ENCODE measurements at regions not wholly inside any gene's neighbourhood (a gene's known extent, or its start where the extent isn't known, plus 50 kb on each side); places are given as distances from the start of the nearest gene placed in this dataset.
A peak's percentile ranks its signal among the peaks of the same experiment; 100 is the strongest.

DNA sequence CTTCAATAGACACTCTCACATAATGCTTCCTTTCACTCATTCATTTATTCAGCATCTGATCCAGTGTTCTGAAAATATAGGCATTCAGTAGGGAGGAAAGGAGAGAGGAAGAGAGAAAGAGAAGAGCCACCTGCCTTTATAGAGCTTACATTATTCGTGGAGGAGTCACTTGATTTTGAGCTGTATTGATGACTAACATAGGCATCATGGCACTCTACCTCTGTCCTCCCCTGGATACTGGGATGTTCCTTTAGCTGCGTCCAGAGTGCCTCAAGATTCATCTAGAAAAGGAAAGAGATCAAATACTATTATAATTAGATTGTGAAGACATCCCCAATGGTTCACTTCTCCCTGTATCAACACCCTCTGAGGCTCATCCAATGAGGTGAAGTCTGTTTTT, 345.1 kb downstream of the SPATA31D1 start:
- TF ChIP-seq BCL11A (tag by site-specific recombination; IDR thresholded peaks at IDR 0.05; ENCODE audit: low read depth) (no peak), PRDM1 (tag by site-specific recombination; IDR thresholded peaks at IDR 0.05) (peak; percentile 38; the same call in 1 of the 2 replicates)
- CTCF ChIA-PET: no interaction called here
- H3K27ac ChIP-seq (ENCODE audit: extremely low read depth, low read depth, low read length): no peak overlapping the region

GRCh38 chr9:82334286-82334685, 345.7 kb downstream of the SPATA31D1 start:
- H3K4me3 ChIP-seq (ENCODE audit: low read depth, low read length): no peak overlapping the region
- TF ChIP-seq REST (tag by site-specific recombination; IDR thresholded peaks at IDR 0.05) (no peak), ZNF146 (tag by site-specific recombination; IDR thresholded peaks at IDR 0.05) (no peak), ZNF132 (tag by site-specific recombination; IDR thresholded peaks at IDR 0.05; ENCODE audit: borderline replicate concordance) (no peak), ZNF701 (tag by site-specific recombination; IDR thresholded peaks at IDR 0.05) (no peak), OVOL3 (tag by site-specific recombination; IDR thresholded peaks at IDR 0.05) (no peak), KLF8 (tag by site-specific recombination; IDR thresholded peaks at IDR 0.05) (no peak), ZNF335 (tag by site-specific recombination; conservative IDR thresholded peaks at IDR 0.05) (no peak), ZNF585B (tag by site-specific recombination; IDR thresholded peaks at IDR 0.05) (no peak), YY1 (tag by site-specific recombination; IDR thresholded peaks at IDR 0.05) (no peak), ZFP3 (tag by site-specific recombination; IDR thresholded peaks at IDR 0.05; ENCODE audit: low read depth) (no peak), ZBTB7A (tag by site-specific recombination; IDR thresholded peaks at IDR 0.05; ENCODE audit: low read depth) (no peak), ZNF16 (tag by site-specific recombination; IDR thresholded peaks at IDR 0.05; ENCODE audit: low read depth) (no peak), HOXD13 (CRISPR knock-in tag; IDR thresholded peaks at IDR 0.05; ENCODE audit: borderline replicate concordance) (no peak), ZNF433 (tag by site-specific recombination; IDR thresholded peaks at IDR 0.05; ENCODE audit: low read depth) (no peak)
- TF ChIP-seq, protein P1, sequence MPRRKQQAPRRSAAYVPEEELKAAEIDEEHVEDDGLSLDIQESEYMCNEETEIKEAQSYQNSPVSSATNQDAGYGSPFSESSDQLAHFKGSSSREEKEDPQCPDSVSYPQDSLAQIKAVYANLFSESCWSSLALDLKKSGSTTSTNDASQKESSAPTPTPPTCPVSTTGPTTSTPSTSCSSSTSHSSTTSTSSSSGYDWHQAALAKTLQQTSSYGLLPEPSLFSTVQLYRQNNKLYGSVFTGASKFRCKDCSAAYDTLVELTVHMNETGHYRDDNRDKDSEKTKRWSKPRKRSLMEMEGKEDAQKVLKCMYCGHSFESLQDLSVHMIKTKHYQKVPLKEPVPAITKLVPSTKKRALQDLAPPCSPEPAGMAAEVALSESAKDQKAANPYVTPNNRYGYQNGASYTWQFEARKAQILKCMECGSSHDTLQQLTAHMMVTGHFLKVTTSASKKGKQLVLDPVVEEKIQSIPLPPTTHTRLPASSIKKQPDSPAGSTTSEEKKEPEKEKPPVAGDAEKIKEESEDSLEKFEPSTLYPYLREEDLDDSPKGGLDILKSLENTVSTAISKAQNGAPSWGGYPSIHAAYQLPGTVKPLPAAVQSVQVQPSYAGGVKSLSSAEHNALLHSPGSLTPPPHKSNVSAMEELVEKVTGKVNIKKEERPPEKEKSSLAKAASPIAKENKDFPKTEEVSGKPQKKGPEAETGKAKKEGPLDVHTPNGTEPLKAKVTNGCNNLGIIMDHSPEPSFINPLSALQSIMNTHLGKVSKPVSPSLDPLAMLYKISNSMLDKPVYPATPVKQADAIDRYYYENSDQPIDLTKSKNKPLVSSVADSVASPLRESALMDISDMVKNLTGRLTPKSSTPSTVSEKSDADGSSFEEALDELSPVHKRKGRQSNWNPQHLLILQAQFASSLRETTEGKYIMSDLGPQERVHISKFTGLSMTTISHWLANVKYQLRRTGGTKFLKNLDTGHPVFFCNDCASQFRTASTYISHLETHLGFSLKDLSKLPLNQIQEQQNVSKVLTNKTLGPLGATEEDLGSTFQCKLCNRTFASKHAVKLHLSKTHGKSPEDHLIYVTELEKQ (tag by site-specific recombination; IDR thresholded peaks at IDR 0.05; ENCODE audit: borderline replicate concordance): no peak
- TF ChIP-seq, protein P2, sequence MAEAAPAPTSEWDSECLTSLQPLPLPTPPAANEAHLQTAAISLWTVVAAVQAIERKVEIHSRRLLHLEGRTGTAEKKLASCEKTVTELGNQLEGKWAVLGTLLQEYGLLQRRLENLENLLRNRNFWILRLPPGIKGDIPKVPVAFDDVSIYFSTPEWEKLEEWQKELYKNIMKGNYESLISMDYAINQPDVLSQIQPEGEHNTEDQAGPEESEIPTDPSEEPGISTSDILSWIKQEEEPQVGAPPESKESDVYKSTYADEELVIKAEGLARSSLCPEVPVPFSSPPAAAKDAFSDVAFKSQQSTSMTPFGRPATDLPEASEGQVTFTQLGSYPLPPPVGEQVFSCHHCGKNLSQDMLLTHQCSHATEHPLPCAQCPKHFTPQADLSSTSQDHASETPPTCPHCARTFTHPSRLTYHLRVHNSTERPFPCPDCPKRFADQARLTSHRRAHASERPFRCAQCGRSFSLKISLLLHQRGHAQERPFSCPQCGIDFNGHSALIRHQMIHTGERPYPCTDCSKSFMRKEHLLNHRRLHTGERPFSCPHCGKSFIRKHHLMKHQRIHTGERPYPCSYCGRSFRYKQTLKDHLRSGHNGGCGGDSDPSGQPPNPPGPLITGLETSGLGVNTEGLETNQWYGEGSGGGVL (tag by site-specific recombination; IDR thresholded peaks at IDR 0.05): no peak
- H3K9me3 ChIP-seq (ENCODE audit: control insufficient read depth, insufficient read depth, low read depth, low read length): no peaks in the 10 kb centered on the region
- no peak overlapping the region for H3K27ac ChIP-seq (ENCODE audit: extremely low read depth, low read depth, low read length)
- CTCF ChIA-PET: no interaction called here
- H3K4me1 ChIP-seq (ENCODE audit: control insufficient read depth, insufficient read depth, low read length): peaks cover 7% of the 10 kb centered on the region
- POLR2A ChIA-PET: no interaction called here
- H3K36me3 ChIP-seq (ENCODE audit: control insufficient read depth in 2 of 2, insufficient read depth in 1 of 2, low read length in 2 of 2): no peaks in the 10 kb centered on the region

More for the DNA sequence above, 345.1 kb downstream of the SPATA31D1 start:
- POLR2A ChIA-PET: no interaction called here
- H3K36me3 ChIP-seq (ENCODE audit: control insufficient read depth in 2 of 2, insufficient read depth in 1 of 2, low read length in 2 of 2): no peaks in the 10 kb centered on the region
- H3K9me3 ChIP-seq (ENCODE audit: control insufficient read depth, insufficient read depth, low read depth, low read length): no peaks in the 10 kb centered on the region
- no peak overlapping the region for H3K4me3 ChIP-seq (ENCODE audit: low read depth, low read length)
- peaks cover 7% of the 10 kb centered on the region for H3K4me1 ChIP-seq (ENCODE audit: control insufficient read depth, insufficient read depth, low read length)
